Fibroblast of lung (primary cell): ENCODE measurements at regions not wholly inside any gene's neighbourhood (a gene's known extent, or its start where the extent isn't known, plus 50 kb on each side); places are given as distances from the start of the nearest gene placed in this dataset.

Experiments
- CTCF ChIP-seq, 2 donors: IDR thresholded peaks in 1 of 2; conservative IDR thresholded peaks in 1 of 2; 1 replicate in 1 of 2; 2 replicates in 1 of 2; pipeline ENCODE4 v1.5.1; 2011 to 2012; ENCODE audit warnings: low read length in 2 of 2, control low read depth in 1 of 2, inconsistent platforms in 1 of 2, low read depth in 1 of 2, mild to moderate bottlenecking in 1 of 2
- EZH2 ChIP-seq: IDR thresholded peaks from 2 replicates; pipeline ENCODE4 v1.5.1; 2012; ENCODE audit warnings: low read length, control low read depth, mild to moderate bottlenecking; ENCODE audit errors: missing control alignments

DNA sequence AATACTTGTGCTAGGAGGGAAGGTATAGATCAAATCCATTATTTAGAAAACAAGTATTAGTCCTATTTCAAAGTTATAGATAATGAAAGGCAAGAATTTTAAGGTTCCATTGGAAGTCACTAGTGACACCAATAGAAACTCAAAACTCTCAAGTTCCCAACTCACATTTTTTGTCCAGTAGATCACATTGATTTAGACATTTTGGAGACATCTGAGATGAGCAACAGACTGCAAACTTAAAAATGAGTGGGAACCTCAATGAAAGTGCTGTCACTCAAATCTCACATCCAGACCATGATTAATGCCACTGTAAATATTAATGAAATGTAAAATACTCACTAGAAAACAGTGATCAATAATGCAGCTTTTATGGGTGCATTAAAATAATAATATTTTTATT, 405.0 kb downstream of the ENC1 start:
- TF ChIP-seq EZH2 = no peak
- TF ChIP-seq CTCF (conservative IDR thresholded peaks at IDR 0.05 in 1 of 2, IDR thresholded peaks at IDR 0.05 in 1 of 2; ENCODE audit: low read depth in 1 of 2, low read length in 2 of 2) = no peak
